Smooth muscle cell (in vitro differentiated cells): ENCODE measurements at regions not wholly inside any gene's neighbourhood (a gene's known extent, or its start where the extent isn't known, plus 50 kb on each side); places are given as distances from the start of the nearest gene placed in this dataset.

Experiments used
- DNase-seq: peaks from one replicate; lab custom pipeline; 2025; ENCODE audit not compliant: unreplicated experiment; lab: John Stamatoyannopoulos, UW
- H2AFZ ChIP-seq: fragments of 200-600 bp; sonication (generic); 2 replicates; pipeline ENCODE4 v1.6.0; 2016; ENCODE audit warnings: antibody characterized with exemption, low read depth, mild to moderate bottlenecking
- H3F3A ChIP-seq: fragments of 200-600 bp; sonication (generic); 2 replicates; pipeline ENCODE4 v1.6.0; 2017; ENCODE audit warnings: antibody characterized with exemption, low read depth
- H3K27ac ChIP-seq: fragments of 200-600 bp; sonication (generic); 2 replicates; pipeline ENCODE4 v1.5.1; 2016; ENCODE audit warnings: low read depth, mild to moderate bottlenecking
- H3K27me3 ChIP-seq: fragments of 200-600 bp; sonication (generic); 2 replicates; pipeline ENCODE4 v1.6.1; 2016; ENCODE audit warnings: low read depth, mild to moderate bottlenecking
- H3K36me3 ChIP-seq: fragments of 200-600 bp; sonication (generic); 2 replicates; pipeline ENCODE4 v1.5.1; 2016; ENCODE audit warnings: low read depth
- H3K4me1 ChIP-seq: fragments of 200-600 bp; sonication (generic); 2 replicates; pipeline ENCODE4 v1.5.1; 2016; ENCODE audit warnings: low read depth
- H3K4me2 ChIP-seq: fragments of 200-600 bp; sonication (generic); 2 replicates; pipeline ENCODE4 v1.6.0; 2016; ENCODE audit warnings: mild to moderate bottlenecking
- H3K4me3 ChIP-seq: fragments of 200-600 bp; sonication (generic); 2 replicates; pipeline ENCODE4 v1.5.1; 2016; ENCODE audit warnings: mild to moderate bottlenecking
- H3K79me2 ChIP-seq: fragments of 200-600 bp; sonication (generic); 2 replicates; pipeline ENCODE4 v1.6.0; 2016; ENCODE audit warnings: low read depth, mild to moderate bottlenecking
- H3K9ac ChIP-seq: fragments of 200-600 bp; sonication (generic); 2 replicates; pipeline ENCODE4 v1.6.0; 2016; ENCODE audit warnings: low read depth
- H3K9me3 ChIP-seq: fragments of 200-600 bp; sonication (generic); replicated peaks from 2 replicates; pipeline ENCODE4 v1.5.1; 2016; ENCODE audit warnings: low read depth
- H4K20me1 ChIP-seq: fragments of 200-600 bp; sonication (generic); 2 replicates; pipeline ENCODE4 v1.6.0; 2016; ENCODE audit warnings: low read depth
- CTCF ChIP-seq: fragments of 200-600 bp; sonication (generic); IDR thresholded peaks from 2 replicates; pipeline ENCODE4 v1.5.1; 2017; ENCODE audit warnings: borderline replicate concordance, mild to moderate bottlenecking, antibody characterized with exemption; ENCODE audit not compliant: insufficient read depth, poor library complexity, severe bottlenecking
- WGBS: methylation state at CpG from one replicate; pipeline ENCODE4 v1.1.7; 2016; ENCODE audit warnings: low lambda C conversion rate; 5-methylcytosine and 5-hydroxymethylcytosine counted together

- Histone ChIP-seq H3K79me2 (no peaks in the 10 kb centered on the region), H3K27me3 (no peaks in the 10 kb centered on the region), H3K4me1 (no peaks in the 10 kb centered on the region), H3F3A (no peaks in the 10 kb centered on the region), H3K9me3 (no peaks in the 10 kb centered on the region), H4K20me1 (no peaks in the 10 kb centered on the region), H3K36me3 (no peaks in the 10 kb centered on the region), H3K27ac (no peak overlapping the region), H2AFZ (no peak overlapping the region), H3K4me3 (no peak overlapping the region), H3K4me2 (no peak overlapping the region), H3K9ac (no peak overlapping the region)
- 91% methylated on average over 4 of the region's 4 CpGs for WGBS
- DNase-seq = no peak
- no peak for TF ChIP-seq CTCF
Observed at GRCh38 chr13:89310943-89311672, 1639.9 kb downstream of the SLITRK5 start.

- Histone ChIP-seq H3K27me3 (no peaks in the 10 kb centered on the region), H3F3A (no peaks in the 10 kb centered on the region), H2AFZ (no peak overlapping the region), H3K9me3 (no peaks in the 10 kb centered on the region), H4K20me1 (no peaks in the 10 kb centered on the region), H3K4me2 (no peak overlapping the region), H3K27ac (no peak overlapping the region), H3K4me1 (no peaks in the 10 kb centered on the region), H3K4me3 (no peak overlapping the region), H3K36me3 (no peaks in the 10 kb centered on the region), H3K9ac (no peak overlapping the region), H3K79me2 (no peaks in the 10 kb centered on the region)
- DNase-seq = no peak
- TF ChIP-seq CTCF = no peak
- WGBS = 57% methylated on average over 1 of the region's 1 CpG
Observed at GRCh38 chr13:89315287-89315686, 1644.1 kb downstream of the SLITRK5 start.

- Histone ChIP-seq H3K4me1 (no peaks in the 10 kb centered on the region), H3K4me2 (no peak overlapping the region), H3K4me3 (no peak overlapping the region), H3K9me3 (no peaks in the 10 kb centered on the region), H3K36me3 (no peaks in the 10 kb centered on the region), H3F3A (no peaks in the 10 kb centered on the region), H3K27ac (no peak overlapping the region), H4K20me1 (no peaks in the 10 kb centered on the region), H3K79me2 (no peaks in the 10 kb centered on the region), H2AFZ (no peak overlapping the region), H3K27me3 (no peaks in the 10 kb centered on the region), H3K9ac (no peak overlapping the region)
- 83% methylated on average over 5 of the region's 5 CpGs for WGBS
- TF ChIP-seq CTCF = no peak
- DNase-seq = no peak
Observed at GRCh38 chr13:89322466-89322865, 1651.3 kb downstream of the SLITRK5 start.

GRCh38 chr13:89324582-89324981 is 1653.4 kb downstream of the SLITRK5 start:
- H3K9me3 ChIP-seq = no peaks in the 10 kb centered on the region
- no peaks in the 10 kb centered on the region for H3K36me3 ChIP-seq
- H2AFZ ChIP-seq = no peak overlapping the region
- no peaks in the 10 kb centered on the region for H3F3A ChIP-seq
- no peaks in the 10 kb centered on the region for H3K27me3 ChIP-seq
- no peak for TF ChIP-seq CTCF
- no peak overlapping the region for H3K27ac ChIP-seq
- no peaks in the 10 kb centered on the region for H3K79me2 ChIP-seq
- H3K4me2 ChIP-seq = no peak overlapping the region
- no peak overlapping the region for H3K4me3 ChIP-seq
- H3K4me1 ChIP-seq = no peaks in the 10 kb centered on the region
- no peak for DNase-seq
- H4K20me1 ChIP-seq = no peaks in the 10 kb centered on the region
- H3K9ac ChIP-seq = no peak overlapping the region
